H9 (cell line): ENCODE measurements at regions not wholly inside any gene's neighbourhood (a gene's known extent, or its start where the extent isn't known, plus 50 kb on each side); places are given as distances from the start of the nearest gene placed in this dataset.

Experiments used
- DNase-seq: peaks from one replicate; pipeline ENCODE4 v3.0.0-alpha.2; 2017
- H2AFZ ChIP-seq: one replicate; pipeline ENCODE4 v1.6.1; 2013; ENCODE audit warnings: mild to moderate bottlenecking, low read length, control low read depth, moderate library complexity
- H2AK5ac ChIP-seq: 2 replicates; pipeline ENCODE4 v1.6.1; 2013; ENCODE audit warnings: low read length, control low read depth, mixed read lengths; ENCODE audit not compliant: insufficient read length
- H2BK120ac ChIP-seq: one replicate; pipeline ENCODE4 v1.6.1; 2013; ENCODE audit warnings: low read depth, mild to moderate bottlenecking, low read length, control low read depth, inconsistent platforms; ENCODE audit not compliant: poor library complexity, severe bottlenecking
- H2BK12ac ChIP-seq: 2 replicates; pipeline ENCODE4 v1.6.1; 2013; ENCODE audit warnings: low read length, control low read depth, mixed read lengths, low read depth; ENCODE audit not compliant: insufficient read length
- H2BK15ac ChIP-seq: 2 replicates; pipeline ENCODE4 v1.6.1; 2013; ENCODE audit warnings: low read depth, low read length, control low read depth
- H2BK20ac ChIP-seq: one replicate; pipeline ENCODE4 v1.6.1; 2013; ENCODE audit warnings: low read depth, mild to moderate bottlenecking, low read length, control low read depth, inconsistent platforms; ENCODE audit not compliant: poor library complexity, severe bottlenecking
- H2BK5ac ChIP-seq: 2 replicates; pipeline ENCODE4 v1.6.1; 2013; ENCODE audit warnings: low read length, control low read depth, mixed read lengths; ENCODE audit not compliant: insufficient read length
- H3K14ac ChIP-seq: 2 replicates; pipeline ENCODE4 v1.6.1; 2013; ENCODE audit warnings: low read length, control low read depth; ENCODE audit not compliant: insufficient read depth
- H3K18ac ChIP-seq: 2 replicates; pipeline ENCODE4 v1.6.1; 2013; ENCODE audit warnings: low read depth, mild to moderate bottlenecking, mixed read lengths, low read length, control low read depth; ENCODE audit not compliant: insufficient read length
- H3K23ac ChIP-seq: 2 replicates; pipeline ENCODE4 v1.6.1; 2013; ENCODE audit warnings: low read length, control low read depth, mixed read lengths, low read depth; ENCODE audit not compliant: insufficient read length
- H3K23me2 ChIP-seq: 2 replicates; pipeline ENCODE4 v1.6.1; 2013; ENCODE audit warnings: low read depth, mild to moderate bottlenecking, mixed read lengths, low read length, control low read depth; ENCODE audit not compliant: insufficient read length, poor library complexity, severe bottlenecking
- H3K27ac ChIP-seq: 2 replicates; pipeline ENCODE4 v1.5.1; 2013; ENCODE audit warnings: low read length, control low read depth, mixed read lengths, low read depth; ENCODE audit not compliant: insufficient read length
- H3K27me3 ChIP-seq: 2 replicates; pipeline ENCODE4 v1.6.1; 2013; ENCODE audit warnings: low read length, control low read depth, inconsistent platforms; ENCODE audit not compliant: insufficient read depth
- H3K4ac ChIP-seq: 2 replicates; pipeline ENCODE4 v1.6.1; 2013; ENCODE audit warnings: low read depth, mild to moderate bottlenecking, control low read depth, inconsistent platforms, low read length, moderate library complexity
- H3K4me1 ChIP-seq: 2 replicates; pipeline ENCODE4 v1.6.1; 2013; ENCODE audit warnings: low read length, control low read depth, inconsistent platforms; ENCODE audit not compliant: insufficient read depth
- H3K4me2 ChIP-seq: 2 replicates; pipeline ENCODE4 v1.6.1; 2013; ENCODE audit warnings: low read length, control low read depth, mixed read lengths; ENCODE audit not compliant: insufficient read length, insufficient read depth
- H3K56ac ChIP-seq: 2 replicates; pipeline ENCODE4 v1.6.1; 2013; ENCODE audit warnings: low read depth, mild to moderate bottlenecking, mixed read lengths, low read length, control low read depth; ENCODE audit not compliant: insufficient read length
- H3K79me1 ChIP-seq: 2 replicates; pipeline ENCODE4 v1.6.1; 2013; ENCODE audit warnings: low read depth, mild to moderate bottlenecking, moderate library complexity, low read length, control low read depth, inconsistent platforms; ENCODE audit not compliant: insufficient read depth, poor library complexity, severe bottlenecking
- H3K79me2 ChIP-seq: 2 replicates; pipeline ENCODE4 v1.6.1; 2013; ENCODE audit warnings: low read length, control low read depth, inconsistent platforms; ENCODE audit not compliant: insufficient read depth
- H3K9ac ChIP-seq: 2 replicates; pipeline ENCODE4 v1.6.1; 2013; ENCODE audit warnings: low read length, control low read depth, mixed read lengths; ENCODE audit not compliant: insufficient read length; ENCODE audit errors: extremely low read depth
- H3K9me3 ChIP-seq: one replicate; pipeline ENCODE4 v1.6.1; 2013; ENCODE audit warnings: low read depth, low read length, inconsistent platforms; ENCODE audit not compliant: control insufficient read depth
- H3T11ph ChIP-seq: one replicate; pipeline ENCODE4 v1.6.1; 2013; ENCODE audit warnings: mild to moderate bottlenecking, low read length, control low read depth, inconsistent platforms
- H4K20me1 ChIP-seq: one replicate; pipeline ENCODE4 v1.6.1; 2013; ENCODE audit not compliant: control insufficient read depth, insufficient read length, insufficient read depth
- H4K5ac ChIP-seq: 2 replicates; pipeline ENCODE4 v1.6.1; 2013; ENCODE audit warnings: low read depth, mild to moderate bottlenecking, mixed read lengths, low read length, control low read depth; ENCODE audit not compliant: insufficient read length
- H4K8ac ChIP-seq: replicated peaks from 2 replicates; pipeline ENCODE4 v1.6.1; 2013; ENCODE audit warnings: low read length, control low read depth, mixed read lengths, low read depth; ENCODE audit not compliant: insufficient read length
- H4K91ac ChIP-seq: 2 replicates; pipeline ENCODE4 v1.6.1; 2013; ENCODE audit warnings: low read depth, mild to moderate bottlenecking, moderate library complexity, mixed read lengths, low read length, control low read depth; ENCODE audit not compliant: insufficient read length
- H3K27ac Mint-ChIP-seq, 3 experiments: 2 replicates in 2 of 3; 3 replicates in 1 of 3; pipeline ENCODE4 v1.8.0; 2020 to 2021; ENCODE audit warnings: mixed read lengths in 3 of 3, mild to moderate bottlenecking in 1 of 3, moderate library complexity in 1 of 3
- H3K27me3 Mint-ChIP-seq: 2 replicates; pipeline ENCODE4 v1.8.0; 2021; ENCODE audit warnings: low read depth, mild to moderate bottlenecking, moderate library complexity, mixed read lengths
- H3K36me3 Mint-ChIP-seq, 3 experiments: 2 replicates in 2 of 3; 3 replicates in 1 of 3; pipeline ENCODE4 v1.8.0; 2020 to 2021; ENCODE audit warnings: low read depth in 3 of 3, mixed read lengths in 3 of 3; ENCODE audit not compliant: insufficient read depth in 1 of 3
- H3K4me1 Mint-ChIP-seq, 2 experiments: 2 replicates each; pipeline ENCODE4 v1.8.0; 2020; ENCODE audit warnings: mixed read lengths in 2 of 2
- H3K4me3 Mint-ChIP-seq, 2 experiments: 2 replicates in 1 of 2; 3 replicates in 1 of 2; pipeline ENCODE4 v1.8.0; 2020 to 2021; ENCODE audit warnings: mild to moderate bottlenecking in 2 of 2, mixed read lengths in 2 of 2, moderate library complexity in 1 of 2
- H3K9me3 Mint-ChIP-seq, 2 experiments: 2 replicates in 1 of 2; 3 replicates in 1 of 2; pipeline ENCODE4 v1.8.0; 2020; ENCODE audit warnings: mild to moderate bottlenecking in 2 of 2, mixed read lengths in 2 of 2, moderate library complexity in 1 of 2
- CTCF ChIP-seq: fragments of 200-600 bp; sonication (generic); conservative IDR thresholded peaks from 3 replicates; pipeline ENCODE4 v1.8.0; 2021; ENCODE audit warnings: antibody characterized with exemption, mild to moderate bottlenecking
- WGBS: extraction: QIAGEN DNeasy Blood & Tissue Kit; methylation state at CpG from one replicate; pipeline ENCODE4 v1.1.7; 2013; ENCODE audit warnings: missing lambda C conversion rate, low lambda C conversion rate, mixed read lengths; ENCODE audit not compliant: insufficient read length; ENCODE audit errors: extremely low coverage; 5-methylcytosine and 5-hydroxymethylcytosine counted together

DNA sequence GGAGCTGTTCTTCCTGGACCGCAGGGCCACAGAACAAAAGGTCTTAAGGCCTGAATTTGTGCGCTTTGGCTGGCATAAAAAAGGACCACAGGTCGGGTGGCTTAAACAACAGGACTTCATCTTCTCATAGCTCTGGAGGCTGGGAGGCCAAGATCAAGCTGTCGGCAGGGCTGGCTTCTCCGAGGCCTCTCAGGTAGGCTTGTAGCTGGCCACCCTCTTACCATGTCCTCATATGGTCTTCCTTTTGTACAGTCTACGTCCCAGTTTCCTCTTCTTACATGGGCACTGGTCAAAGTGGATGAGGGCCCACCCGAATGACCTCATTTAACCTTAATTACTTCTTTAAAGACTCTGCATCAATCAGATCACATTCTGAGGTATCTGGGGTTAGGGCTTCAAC is 257.6 kb downstream of the CBLN1 start:
- no peak overlapping the region for H3K4ac ChIP-seq
- H3K4me2 ChIP-seq, result no peak overlapping the region
- no peak for DNase-seq
- no peak overlapping the region for H3K27ac Mint-ChIP-seq
- H3K36me3 Mint-ChIP-seq, result no peaks in the 10 kb centered on the region; a peak in 1 of 7 replicates
- H3K56ac ChIP-seq, result no peak overlapping the region
- no peaks in the 10 kb centered on the region for H3K23me2 ChIP-seq
- H3K23ac ChIP-seq, result no peak overlapping the region
- H2BK5ac ChIP-seq, result no peak overlapping the region
- no peaks in the 10 kb centered on the region for H3K79me2 ChIP-seq
- H3K18ac ChIP-seq, result no peak overlapping the region
- no peaks in the 10 kb centered on the region for H3K27me3 ChIP-seq
- no peak overlapping the region; the same call in 1 of the 2 replicates for H3K14ac ChIP-seq
- no peaks in the 10 kb centered on the region for H3K79me1 ChIP-seq
- H2BK20ac ChIP-seq, result no peak overlapping the region
- H2BK12ac ChIP-seq, result no peak overlapping the region
- H3T11ph ChIP-seq, result no peak overlapping the region
- WGBS, result no CpG with 5 or more reads among the region's 7 CpGs
- no peak overlapping the region for H3K4me3 Mint-ChIP-seq
- H4K20me1 ChIP-seq, result no peaks in the 10 kb centered on the region
- no peaks in the 10 kb centered on the region for H3K9me3 Mint-ChIP-seq
- no peak overlapping the region for H4K8ac ChIP-seq
- H2BK120ac ChIP-seq, result no peak overlapping the region
- no peak overlapping the region for H2AK5ac ChIP-seq
- no peak for TF ChIP-seq CTCF
- H3K27ac ChIP-seq, result no peak overlapping the region
- no peak overlapping the region for H2BK15ac ChIP-seq
- peaks cover 60 to 66% of the 10 kb centered on the region in 2 experiments for H3K4me1 Mint-ChIP-seq
- H3K27me3 Mint-ChIP-seq, result peaks cover 4% of the 10 kb centered on the region
- no peak overlapping the region for H3K9ac ChIP-seq
- no peak overlapping the region for H2AFZ ChIP-seq
- H3K4me1 ChIP-seq, result peaks cover 18% of the 10 kb centered on the region
- H3K9me3 ChIP-seq, result no peaks in the 10 kb centered on the region
- no peak overlapping the region for H4K5ac ChIP-seq
- H4K91ac ChIP-seq, result no peak overlapping the region
